ENCODE measurements at regions not wholly inside any gene's neighbourhood (a gene's known extent, or its start where the extent isn't known, plus 50 kb on each side); places are given as distances from the start of the nearest gene placed in this dataset.

DNA sequence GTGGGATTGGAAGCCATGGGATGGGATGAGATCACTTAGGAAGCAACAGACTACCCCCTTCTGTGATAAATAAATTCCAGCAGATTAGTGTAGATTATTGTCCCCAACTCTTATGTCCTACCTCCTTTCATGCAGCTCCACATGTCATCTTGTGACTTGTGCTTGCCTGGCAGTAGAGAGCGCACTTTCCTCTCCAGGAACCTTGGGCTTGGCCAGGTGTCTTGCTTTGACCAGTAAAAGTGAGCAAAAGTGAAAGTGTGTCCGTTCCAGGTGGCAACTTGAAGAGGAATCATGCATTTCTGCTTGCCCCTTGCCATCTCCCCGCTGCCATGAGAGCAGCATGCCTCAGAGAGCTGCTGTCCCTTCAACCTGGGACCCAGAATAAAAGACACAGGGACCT, 122.9 kb upstream of the ERG start:
- no peak for DNase-seq (ENCODE audit: low read depth)
- TF ChIP-seq, protein P1, sequence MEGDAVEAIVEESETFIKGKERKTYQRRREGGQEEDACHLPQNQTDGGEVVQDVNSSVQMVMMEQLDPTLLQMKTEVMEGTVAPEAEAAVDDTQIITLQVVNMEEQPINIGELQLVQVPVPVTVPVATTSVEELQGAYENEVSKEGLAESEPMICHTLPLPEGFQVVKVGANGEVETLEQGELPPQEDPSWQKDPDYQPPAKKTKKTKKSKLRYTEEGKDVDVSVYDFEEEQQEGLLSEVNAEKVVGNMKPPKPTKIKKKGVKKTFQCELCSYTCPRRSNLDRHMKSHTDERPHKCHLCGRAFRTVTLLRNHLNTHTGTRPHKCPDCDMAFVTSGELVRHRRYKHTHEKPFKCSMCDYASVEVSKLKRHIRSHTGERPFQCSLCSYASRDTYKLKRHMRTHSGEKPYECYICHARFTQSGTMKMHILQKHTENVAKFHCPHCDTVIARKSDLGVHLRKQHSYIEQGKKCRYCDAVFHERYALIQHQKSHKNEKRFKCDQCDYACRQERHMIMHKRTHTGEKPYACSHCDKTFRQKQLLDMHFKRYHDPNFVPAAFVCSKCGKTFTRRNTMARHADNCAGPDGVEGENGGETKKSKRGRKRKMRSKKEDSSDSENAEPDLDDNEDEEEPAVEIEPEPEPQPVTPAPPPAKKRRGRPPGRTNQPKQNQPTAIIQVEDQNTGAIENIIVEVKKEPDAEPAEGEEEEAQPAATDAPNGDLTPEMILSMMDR (IDR thresholded peaks at IDR 0.05; ENCODE audit: low read depth, low read length, missing control alignments), result no peak
- in situ Hi-C loops (cut with HindIII; ENCODE audit: low sequenced_read_pairs), result no loop called here
- no peak overlapping the region for H3K4me3 ChIP-seq (ENCODE audit: low read depth, low read length)

DNA sequence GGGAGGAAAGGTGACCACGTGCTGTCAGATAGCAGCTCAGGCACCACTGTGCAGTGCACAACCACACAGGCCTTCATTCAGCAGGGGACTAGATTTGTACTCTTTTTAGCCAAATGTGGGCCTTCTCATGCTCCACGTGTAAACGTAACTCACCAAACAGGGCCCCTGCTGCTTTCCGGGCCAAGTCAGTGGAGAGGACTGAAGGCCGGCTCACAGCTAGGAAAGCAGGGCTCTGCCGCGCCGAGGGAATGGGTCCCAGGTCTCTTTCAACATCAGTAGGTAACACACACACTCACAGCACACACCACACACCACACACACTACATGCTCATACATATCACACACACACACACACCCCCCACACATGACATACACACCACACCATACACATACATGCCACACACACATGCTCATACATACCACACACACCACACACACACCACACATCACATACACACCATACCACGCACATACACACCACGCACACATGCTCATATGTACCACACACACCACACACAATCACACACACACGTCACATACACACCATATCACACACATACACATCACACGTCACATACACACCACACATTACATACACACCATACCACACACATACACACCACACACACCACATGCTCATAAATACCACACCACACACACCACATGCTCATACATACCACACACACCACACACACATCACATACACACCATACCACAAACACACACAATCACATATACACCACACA, 124.0 kb upstream of the ERG start:
- in situ Hi-C loops (cut with HindIII; ENCODE audit: low sequenced_read_pairs), result no loop called here
- TF ChIP-seq, protein P1 (IDR thresholded peaks at IDR 0.05; ENCODE audit: low read depth, low read length, missing control alignments), result no peak
- H3K4me3 ChIP-seq (ENCODE audit: low read depth, low read length), result no peak overlapping the region
- no peak for DNase-seq (ENCODE audit: low read depth)

DNA sequence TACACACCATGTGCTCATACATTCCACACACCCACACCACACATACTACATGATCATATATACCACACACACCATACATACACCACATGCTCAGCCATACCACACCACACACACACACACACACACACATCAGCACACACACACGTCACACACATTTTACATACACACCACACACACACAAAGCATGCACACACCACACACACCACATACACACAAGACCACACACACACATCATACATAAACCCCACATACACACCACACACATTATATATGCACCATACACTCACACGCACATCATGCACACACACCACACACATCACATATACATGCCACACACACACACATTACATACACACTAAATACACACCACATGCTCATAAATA, 124.5 kb upstream of the ERG start:
- TF ChIP-seq, protein P1 (IDR thresholded peaks at IDR 0.05; ENCODE audit: low read depth, low read length, missing control alignments), result no peak
- in situ Hi-C loops (cut with HindIII; ENCODE audit: low sequenced_read_pairs), result no loop called here
- DNase-seq (ENCODE audit: low read depth), result no peak
- no peak overlapping the region for H3K4me3 ChIP-seq (ENCODE audit: low read depth, low read length)

DNA sequence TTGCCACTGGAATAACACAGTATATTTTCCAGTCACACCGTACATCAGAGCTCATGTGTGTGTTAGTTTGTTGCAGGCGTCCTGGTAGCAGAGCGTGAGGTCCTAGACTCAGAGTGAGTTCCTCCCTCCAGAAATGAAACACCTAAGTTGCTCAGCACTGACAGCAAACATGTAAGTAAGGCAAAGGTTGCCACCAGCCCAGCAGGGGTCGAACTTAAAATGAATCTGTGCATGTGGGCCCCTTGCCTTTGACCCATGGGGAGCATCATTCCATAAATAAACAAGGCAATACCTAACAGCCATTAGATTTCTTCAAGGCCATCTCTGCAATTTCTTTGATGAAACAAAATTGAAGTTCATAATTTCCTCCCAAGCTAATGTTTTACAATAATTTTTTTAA, 125.3 kb upstream of the ERG start:
- no peak for DNase-seq (ENCODE audit: low read depth)
- in situ Hi-C loops (cut with HindIII; ENCODE audit: low sequenced_read_pairs), result no loop called here
- TF ChIP-seq, protein P1 (IDR thresholded peaks at IDR 0.05; ENCODE audit: low read depth, low read length, missing control alignments), result no peak
- H3K4me3 ChIP-seq (ENCODE audit: low read depth, low read length), result no peak overlapping the region

DNA sequence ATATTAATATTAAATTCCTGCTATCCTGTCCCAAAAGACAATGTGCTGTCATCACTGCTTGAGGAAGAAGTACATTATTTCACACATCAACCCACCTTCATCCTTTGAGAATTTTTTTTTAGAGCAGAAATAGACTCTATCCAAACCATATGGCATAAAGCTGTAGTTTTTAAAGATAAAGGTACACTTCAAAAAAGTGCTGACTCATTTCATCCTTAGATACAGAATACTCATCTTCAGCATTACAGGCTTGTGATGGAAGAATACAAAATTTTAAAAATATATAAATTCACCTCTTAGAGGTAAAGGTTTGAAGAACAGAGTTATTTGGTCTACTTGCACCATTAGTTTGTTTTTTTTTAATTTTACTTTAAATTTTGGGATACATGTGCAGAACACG, 126.7 kb upstream of the ERG start:
- in situ Hi-C loops (cut with HindIII; ENCODE audit: low sequenced_read_pairs), result no loop called here
- TF ChIP-seq, protein P1 (IDR thresholded peaks at IDR 0.05; ENCODE audit: low read depth, low read length, missing control alignments), result no peak
- DNase-seq (ENCODE audit: low read depth), result no peak
- no peak overlapping the region for H3K4me3 ChIP-seq (ENCODE audit: low read depth, low read length)

DNA sequence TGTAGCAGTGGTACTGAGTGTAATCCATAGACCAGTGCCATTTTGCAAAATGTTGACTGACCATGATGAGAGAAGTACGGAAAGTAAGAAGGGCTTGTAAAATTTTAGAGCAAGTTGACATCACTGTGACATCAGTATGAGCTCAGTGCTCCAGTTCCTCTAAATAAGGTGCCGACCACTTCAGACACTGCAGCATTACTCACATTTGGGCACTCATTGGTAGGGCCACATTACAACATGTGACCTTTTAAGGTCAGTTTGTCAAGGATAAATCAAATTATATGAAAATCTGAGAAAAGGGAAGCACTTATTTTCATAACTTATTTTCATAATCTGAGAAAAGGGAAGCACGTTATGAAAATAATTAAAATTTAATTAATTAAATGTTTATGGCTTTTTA, 128.0 kb upstream of the ERG start:
- TF ChIP-seq, protein P1 (IDR thresholded peaks at IDR 0.05; ENCODE audit: low read depth, low read length, missing control alignments), result no peak
- in situ Hi-C loops (cut with HindIII; ENCODE audit: low sequenced_read_pairs), result no loop called here
- no peak overlapping the region for H3K4me3 ChIP-seq (ENCODE audit: low read depth, low read length)
- DNase-seq (ENCODE audit: low read depth), result no peak

Data from astrocyte of the cerebellum (primary cell).